OCI-LY7 (cell line): ENCODE measurements at regions not wholly inside any gene's neighbourhood (a gene's known extent, or its start where the extent isn't known, plus 50 kb on each side); places are given as distances from the start of the nearest gene placed in this dataset.

Source experiments
- BruUV-seq: library from RNA; stranded (reverse); fragments of 400-500 nt; replicated peaks from 2 replicates; lab custom pipeline; 2021; lab: Mats Ljungman, UMichigan
- CTCF ChIA-PET: fragments of 300-600 bp; sonication (Branson Sonifier 250); formaldehyde crosslinking; loops from one replicate; lab custom pipeline; 2022; ENCODE audit warnings: antibody characterized with exemption; ENCODE audit not compliant: unreplicated experiment; lab: Charles Lee
- POLR2A ChIA-PET: fragments of 300-600 bp; sonication (Branson Sonifier 250); formaldehyde crosslinking; loops from one replicate; lab custom pipeline; 2022; ENCODE audit warnings: antibody characterized with exemption; lab: Charles Lee
- DNase-seq: peaks from one replicate; pipeline ENCODE4 v3.0.0-alpha.2; 2015; ENCODE audit warnings: low spot score
- H2AFZ ChIP-seq: fragments of 200-600 bp; sonication (generic), shearing (Covaris generic); 2 replicates; pipeline ENCODE4 v1.6.1; 2014; ENCODE audit warnings: mild to moderate bottlenecking, antibody characterized with exemption, low read length, moderate library complexity
- H3K27ac ChIP-seq: fragments of 200-600 bp; sonication (generic); 2 replicates; pipeline ENCODE4 v1.5.1; 2014; ENCODE audit warnings: mixed run types, low read depth, mild to moderate bottlenecking, moderate library complexity, low read length, inconsistent platforms; ENCODE audit not compliant: poor library complexity, severe bottlenecking
- H3K36me3 ChIP-seq: fragments of 200-600 bp; sonication (generic); 2 replicates; pipeline ENCODE4 v1.6.1; 2014; ENCODE audit warnings: mild to moderate bottlenecking, antibody characterized with exemption, low read length, moderate library complexity, mixed read lengths; ENCODE audit not compliant: insufficient read depth
- H3K4me1 ChIP-seq: fragments of 200-600 bp; sonication (generic); 2 replicates; pipeline ENCODE4 v1.5.1; 2014; ENCODE audit warnings: mild to moderate bottlenecking, low read length; ENCODE audit not compliant: insufficient read depth, poor library complexity, severe bottlenecking
- H3K4me2 ChIP-seq: fragments of 200-600 bp; sonication (generic); 2 replicates; pipeline ENCODE4 v1.6.1; 2014; ENCODE audit warnings: mild to moderate bottlenecking, low read length
- H3K4me3 ChIP-seq: fragments of 200-600 bp; sonication (generic); 2 replicates; pipeline ENCODE4 v1.5.1; 2014; ENCODE audit warnings: mild to moderate bottlenecking, low read depth, low read length; ENCODE audit not compliant: poor library complexity, severe bottlenecking
- H3K79me2 ChIP-seq: fragments of 200-600 bp; sonication (generic); 2 replicates; pipeline ENCODE4 v1.6.1; 2016; ENCODE audit warnings: low read depth, mild to moderate bottlenecking, low read length, moderate library complexity, mixed read lengths; ENCODE audit not compliant: insufficient read depth
- H3K9me2 ChIP-seq: fragments of 200-600 bp; sonication (generic); 2 replicates; pipeline ENCODE4 v1.6.1; 2016; ENCODE audit warnings: mild to moderate bottlenecking, low read length, mixed read lengths; ENCODE audit not compliant: insufficient read depth
- H3K9me3 ChIP-seq: fragments of 200-600 bp; sonication (generic); 2 replicates; pipeline ENCODE4 v1.6.1; 2014; ENCODE audit warnings: mild to moderate bottlenecking, mixed run types, low read length, mixed read lengths
- H4K20me1 ChIP-seq: fragments of 200-600 bp; sonication (generic); 2 replicates; pipeline ENCODE4 v1.6.1; 2014; ENCODE audit warnings: mild to moderate bottlenecking, antibody characterized with exemption, low read length, moderate library complexity, mixed read lengths; ENCODE audit not compliant: insufficient read depth
- EZH2phosphoT487 ChIP-seq: fragments of 200-600 bp; sonication (generic); IDR thresholded peaks from 2 replicates; pipeline ENCODE4 v1.6.1; 2018; ENCODE audit warnings: low read depth, borderline replicate concordance, mild to moderate bottlenecking, mixed run types, antibody characterized with exemption, low read length, moderate library complexity, mixed read lengths
- intact Hi-C: fragments of 100-400 bp; cut with micrococcal nuclease; formaldehyde crosslinking; loops from one replicate; pipeline ENCODE4 v1.10.0; 2022; ENCODE audit not compliant: unreplicated experiment
- TF ChIP-seq, protein P1 (sequence below): fragments of 200-600 bp; sonication (generic); conservative IDR thresholded peaks from 2 replicates; pipeline ENCODE4 v1.5.1; 2014; ENCODE audit warnings: mild to moderate bottlenecking, antibody characterized with exemption, low read length, moderate library complexity, mixed read lengths

DNA sequence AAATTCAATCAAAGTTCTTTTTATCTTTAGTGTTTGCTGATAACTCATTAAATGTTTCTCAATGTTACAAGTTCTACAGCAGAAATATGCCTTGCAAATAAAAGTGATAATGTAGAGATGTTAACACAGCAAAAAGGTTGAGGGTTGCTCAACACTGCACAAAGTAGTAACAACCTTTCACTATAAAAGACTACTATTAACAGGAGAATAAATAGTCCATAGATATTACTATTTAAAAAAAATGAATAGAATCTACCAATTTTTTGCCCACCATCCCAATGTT lies 378.1 kb downstream of the RBM43 start:
- TF ChIP-seq, protein P1, sequence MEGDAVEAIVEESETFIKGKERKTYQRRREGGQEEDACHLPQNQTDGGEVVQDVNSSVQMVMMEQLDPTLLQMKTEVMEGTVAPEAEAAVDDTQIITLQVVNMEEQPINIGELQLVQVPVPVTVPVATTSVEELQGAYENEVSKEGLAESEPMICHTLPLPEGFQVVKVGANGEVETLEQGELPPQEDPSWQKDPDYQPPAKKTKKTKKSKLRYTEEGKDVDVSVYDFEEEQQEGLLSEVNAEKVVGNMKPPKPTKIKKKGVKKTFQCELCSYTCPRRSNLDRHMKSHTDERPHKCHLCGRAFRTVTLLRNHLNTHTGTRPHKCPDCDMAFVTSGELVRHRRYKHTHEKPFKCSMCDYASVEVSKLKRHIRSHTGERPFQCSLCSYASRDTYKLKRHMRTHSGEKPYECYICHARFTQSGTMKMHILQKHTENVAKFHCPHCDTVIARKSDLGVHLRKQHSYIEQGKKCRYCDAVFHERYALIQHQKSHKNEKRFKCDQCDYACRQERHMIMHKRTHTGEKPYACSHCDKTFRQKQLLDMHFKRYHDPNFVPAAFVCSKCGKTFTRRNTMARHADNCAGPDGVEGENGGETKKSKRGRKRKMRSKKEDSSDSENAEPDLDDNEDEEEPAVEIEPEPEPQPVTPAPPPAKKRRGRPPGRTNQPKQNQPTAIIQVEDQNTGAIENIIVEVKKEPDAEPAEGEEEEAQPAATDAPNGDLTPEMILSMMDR: no peak
- no peak for TF ChIP-seq EZH2phosphoT487
- Histone ChIP-seq H3K4me3 (no peak overlapping the region), H3K4me1 (no peaks in the 10 kb centered on the region), H3K79me2 (no peaks in the 10 kb centered on the region), H3K4me2 (no peak overlapping the region), H2AFZ (no peak overlapping the region), H3K27ac (no peak overlapping the region), H3K9me2 (no peaks in the 10 kb centered on the region), H3K9me3 (no peaks in the 10 kb centered on the region), H4K20me1 (no peaks in the 10 kb centered on the region), H3K36me3 (no peaks in the 10 kb centered on the region)
- ChIA-PET POLR2A (no interaction called here), CTCF (no interaction called here)
- BruUV-seq: no TSS peak
- DNase-seq: no peak
- intact Hi-C loops: no loop called here

DNA sequence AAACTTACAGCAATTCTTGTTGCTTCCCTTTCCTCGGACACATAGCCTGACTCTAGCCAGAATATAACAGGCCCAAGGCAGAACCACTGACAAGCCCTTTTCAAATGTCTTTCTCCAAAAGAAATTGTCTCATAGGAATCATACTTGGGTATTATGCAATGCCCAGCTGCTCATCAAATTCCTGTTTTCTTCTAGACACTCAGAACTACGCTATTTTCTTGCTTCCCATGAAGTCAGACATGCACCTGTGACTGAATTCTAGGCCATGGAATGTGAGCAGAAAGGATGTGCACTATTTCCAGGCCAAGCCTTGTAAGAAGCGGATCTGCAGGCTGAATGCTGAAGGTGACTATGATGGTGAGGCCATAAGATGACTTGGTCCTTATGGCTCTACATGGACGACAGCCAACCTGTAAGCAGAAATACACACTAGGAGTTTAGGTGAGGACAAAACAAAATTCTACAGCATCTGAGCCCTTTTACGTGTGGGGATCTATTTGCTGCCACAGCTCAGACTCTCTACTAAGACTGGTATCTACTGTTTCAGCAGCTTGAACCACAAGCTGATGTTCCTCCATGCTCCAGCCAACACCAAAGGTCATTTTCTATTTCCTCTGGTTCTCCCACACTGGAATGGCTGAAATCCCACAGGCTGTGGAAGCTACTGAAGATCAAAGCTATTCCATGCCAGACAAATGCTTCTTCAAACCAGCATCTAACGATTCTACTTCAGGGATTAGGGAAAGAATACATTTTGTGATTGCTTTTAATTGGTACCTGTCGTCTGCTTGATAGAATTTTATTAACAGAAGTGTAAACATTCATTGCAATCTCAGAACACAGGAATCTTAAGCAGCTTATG lies 378.7 kb downstream of the RBM43 start:
- no peak for DNase-seq

DNA sequence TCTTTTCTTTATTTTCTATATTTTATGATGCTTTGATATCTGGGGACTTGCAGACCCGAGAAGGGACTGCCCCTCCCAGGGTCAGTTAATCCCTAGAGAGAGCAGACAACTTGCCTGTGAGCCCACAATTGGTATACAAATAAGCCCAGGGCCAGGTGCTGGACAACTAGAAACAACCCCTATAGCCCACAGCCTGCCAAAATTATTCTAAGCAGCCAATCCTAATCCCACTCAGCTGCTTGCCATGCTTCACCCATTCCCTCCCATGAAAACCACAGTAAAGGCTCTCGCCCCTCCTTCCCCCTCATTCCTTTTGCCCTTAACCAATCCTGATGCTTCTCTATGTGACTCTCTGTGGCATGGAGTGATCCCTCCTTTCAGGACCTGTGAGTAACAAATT lies 380.7 kb downstream of the RBM43 start:
- Histone ChIP-seq H3K4me3 (no peak overlapping the region), H4K20me1 (no peaks in the 10 kb centered on the region), H3K9me2 (no peaks in the 10 kb centered on the region), H3K9me3 (no peaks in the 10 kb centered on the region), H3K27ac (no peak overlapping the region), H3K36me3 (no peaks in the 10 kb centered on the region), H3K79me2 (no peaks in the 10 kb centered on the region), H2AFZ (no peak overlapping the region), H3K4me2 (no peak overlapping the region), H3K4me1 (no peaks in the 10 kb centered on the region)
- TF ChIP-seq, protein P1: no peak
- TF ChIP-seq EZH2phosphoT487: no peak
- ChIA-PET CTCF (no interaction called here), POLR2A (no interaction called here)
- no peak for DNase-seq
- intact Hi-C loops: no loop called here
- no TSS peak for BruUV-seq

More for the DNA sequence above, 378.7 kb downstream of the RBM43 start:
- no TSS peak for BruUV-seq
- ChIA-PET CTCF (no interaction called here), POLR2A (interaction anchor here (0.6 kb wide), 1 partner anchor 16 kb away, joined by 3 read pairs; no protein-coding TSS in a partner anchor)
- intact Hi-C loops: no loop called here
- Histone ChIP-seq H3K4me2 (no peak overlapping the region), H3K79me2 (no peaks in the 10 kb centered on the region), H2AFZ (no peak overlapping the region), H3K9me2 (no peaks in the 10 kb centered on the region), H3K36me3 (no peaks in the 10 kb centered on the region), H4K20me1 (no peaks in the 10 kb centered on the region), H3K4me3 (no peak overlapping the region), H3K27ac (no peak overlapping the region), H3K9me3 (no peaks in the 10 kb centered on the region), H3K4me1 (no peaks in the 10 kb centered on the region)
- no peak for TF ChIP-seq EZH2phosphoT487
- TF ChIP-seq, protein P1: no peak
